ENCODE measurements at regions not wholly inside any gene's neighbourhood (a gene's known extent, or its start where the extent isn't known, plus 50 kb on each side); places are given as distances from the start of the nearest gene placed in this dataset.

- no peak for ATAC-seq
- TF ChIP-seq TOX (CRISPR knock-in tag; IDR thresholded peaks at IDR 0.05; ENCODE audit: borderline replicate concordance) (no peak), BACH2 (CRISPR knock-in tag; IDR thresholded peaks at IDR 0.05; ENCODE audit: borderline replicate concordance) (no peak), ZNF8 (CRISPR knock-in tag; IDR thresholded peaks at IDR 0.05) (no peak), TCF4 (CRISPR knock-in tag; IDR thresholded peaks at IDR 0.05; ENCODE audit: borderline replicate concordance) (no peak), ESRRG (CRISPR knock-in tag; IDR thresholded peaks at IDR 0.05) (no peak), ZFP3 (CRISPR knock-in tag; IDR thresholded peaks at IDR 0.05) (no peak), ZC3H10 (CRISPR knock-in tag; IDR thresholded peaks at IDR 0.05) (no peak), OSR1 (CRISPR knock-in tag; IDR thresholded peaks at IDR 0.05) (no peak), RARB (CRISPR knock-in tag; IDR thresholded peaks at IDR 0.05) (no peak), GLIS3 (CRISPR knock-in tag; IDR thresholded peaks at IDR 0.05) (no peak), CREB5 (CRISPR knock-in tag; IDR thresholded peaks at IDR 0.05; ENCODE audit: low read depth) (no peak), TSHZ2 (CRISPR knock-in tag; IDR thresholded peaks at IDR 0.05) (no peak), SNAI2 (CRISPR knock-in tag; IDR thresholded peaks at IDR 0.05) (no peak), ARNTL (CRISPR knock-in tag; IDR thresholded peaks at IDR 0.05; ENCODE audit: borderline replicate concordance, low read depth) (no peak), CSRNP3 (CRISPR knock-in tag; IDR thresholded peaks at IDR 0.05) (no peak), ISL1 (CRISPR knock-in tag; IDR thresholded peaks at IDR 0.05) (no peak), PPARA (CRISPR knock-in tag; IDR thresholded peaks at IDR 0.05; ENCODE audit: borderline replicate concordance) (no peak), POU6F1 (CRISPR knock-in tag; IDR thresholded peaks at IDR 0.05; ENCODE audit: borderline replicate concordance, low read depth) (no peak), CSDC2 (CRISPR knock-in tag; IDR thresholded peaks at IDR 0.05) (no peak), ZFP30 (CRISPR knock-in tag; IDR thresholded peaks at IDR 0.05) (no peak)
These were observed 60.8 kb upstream of the TANC2 start for GRCh38 chr17:62905233-62905632.

GRCh38 chr17:62902531-62903220, 63.4 kb upstream of the TANC2 start:
- ATAC-seq = no peak
- no peak for TF ChIP-seq GLIS3 (CRISPR knock-in tag; IDR thresholded peaks at IDR 0.05)
- no peak for TF ChIP-seq ISL1 (CRISPR knock-in tag; IDR thresholded peaks at IDR 0.05)
- no peak for TF ChIP-seq ZNF70 (CRISPR knock-in tag; IDR thresholded peaks at IDR 0.05)
- TF ChIP-seq ZFP30 (CRISPR knock-in tag; IDR thresholded peaks at IDR 0.05) = no peak
- no peak for TF ChIP-seq OSR1 (CRISPR knock-in tag; IDR thresholded peaks at IDR 0.05)
- no peak for TF ChIP-seq CSRNP3 (CRISPR knock-in tag; IDR thresholded peaks at IDR 0.05)
- TF ChIP-seq TOX (CRISPR knock-in tag; IDR thresholded peaks at IDR 0.05; ENCODE audit: borderline replicate concordance) = no peak
- TF ChIP-seq ZNF8 (CRISPR knock-in tag; IDR thresholded peaks at IDR 0.05) = no peak
- no peak for TF ChIP-seq POU6F1 (CRISPR knock-in tag; IDR thresholded peaks at IDR 0.05; ENCODE audit: borderline replicate concordance, low read depth)
- no peak for TF ChIP-seq PPARA (CRISPR knock-in tag; IDR thresholded peaks at IDR 0.05; ENCODE audit: borderline replicate concordance)
- TF ChIP-seq PATZ1 (CRISPR knock-in tag; IDR thresholded peaks at IDR 0.05; ENCODE audit: borderline replicate concordance) = no peak
